Mammary epithelial cell (primary cell): ENCODE measurements at regions not wholly inside any gene's neighbourhood (a gene's known extent, or its start where the extent isn't known, plus 50 kb on each side); places are given as distances from the start of the nearest gene placed in this dataset.

Source experiments
- EZH2 ChIP-seq: IDR thresholded peaks from 2 replicates; pipeline ENCODE4 v1.6.1; 2012; ENCODE audit warnings: low read length, inconsistent platforms, borderline replicate concordance
- TF ChIP-seq, protein P1 (sequence below), 2 donors: IDR thresholded peaks in 1 of 2; conservative IDR thresholded peaks in 1 of 2; 2 replicates each; pipeline ENCODE4 v1.5.1; 2011 to 2012; ENCODE audit warnings: inconsistent platforms in 2 of 2, low read length in 2 of 2, mild to moderate bottlenecking in 2 of 2, control low read depth in 1 of 2, low read depth in 1 of 2; ENCODE audit not compliant: insufficient read depth in 1 of 2; ENCODE audit errors: extremely low read depth in 1 of 2

DNA sequence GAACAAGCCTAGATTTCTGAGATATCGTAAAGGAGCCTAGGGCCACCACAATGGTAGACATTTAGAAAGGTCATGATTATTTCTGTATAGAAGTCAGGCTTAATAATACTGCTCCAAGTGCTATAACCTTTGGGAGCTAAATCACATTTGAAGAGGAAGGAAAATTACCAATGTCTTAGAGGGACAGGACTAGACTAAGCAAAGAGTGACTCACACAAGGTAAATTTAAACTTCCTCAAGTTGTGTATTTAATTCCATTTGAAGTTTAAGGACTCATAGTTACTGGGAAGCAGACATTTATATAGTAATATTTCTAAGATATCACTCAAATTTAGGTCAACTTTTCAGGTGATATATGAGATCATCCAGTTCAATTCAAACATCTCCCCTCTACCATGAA is 227.6 kb upstream of the MME start:
- TF ChIP-seq, protein P1, sequence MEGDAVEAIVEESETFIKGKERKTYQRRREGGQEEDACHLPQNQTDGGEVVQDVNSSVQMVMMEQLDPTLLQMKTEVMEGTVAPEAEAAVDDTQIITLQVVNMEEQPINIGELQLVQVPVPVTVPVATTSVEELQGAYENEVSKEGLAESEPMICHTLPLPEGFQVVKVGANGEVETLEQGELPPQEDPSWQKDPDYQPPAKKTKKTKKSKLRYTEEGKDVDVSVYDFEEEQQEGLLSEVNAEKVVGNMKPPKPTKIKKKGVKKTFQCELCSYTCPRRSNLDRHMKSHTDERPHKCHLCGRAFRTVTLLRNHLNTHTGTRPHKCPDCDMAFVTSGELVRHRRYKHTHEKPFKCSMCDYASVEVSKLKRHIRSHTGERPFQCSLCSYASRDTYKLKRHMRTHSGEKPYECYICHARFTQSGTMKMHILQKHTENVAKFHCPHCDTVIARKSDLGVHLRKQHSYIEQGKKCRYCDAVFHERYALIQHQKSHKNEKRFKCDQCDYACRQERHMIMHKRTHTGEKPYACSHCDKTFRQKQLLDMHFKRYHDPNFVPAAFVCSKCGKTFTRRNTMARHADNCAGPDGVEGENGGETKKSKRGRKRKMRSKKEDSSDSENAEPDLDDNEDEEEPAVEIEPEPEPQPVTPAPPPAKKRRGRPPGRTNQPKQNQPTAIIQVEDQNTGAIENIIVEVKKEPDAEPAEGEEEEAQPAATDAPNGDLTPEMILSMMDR (conservative IDR thresholded peaks at IDR 0.05 in 1 of 2, IDR thresholded peaks at IDR 0.05 in 1 of 2; ENCODE audit: extremely low read depth in 1 of 2, insufficient read depth in 1 of 2, low read depth in 1 of 2, low read length in 2 of 2), result no peak
- no peak for TF ChIP-seq EZH2
